ENCODE measurements at regions not wholly inside any gene's neighbourhood (a gene's known extent, or its start where the extent isn't known, plus 50 kb on each side); places are given as distances from the start of the nearest gene placed in this dataset.
"Not testable (repeated sequence)": the region's sequence is repeated elsewhere in the genome, so short reads cannot be mapped to it uniquely, and the experiment has no call there.

DNA sequence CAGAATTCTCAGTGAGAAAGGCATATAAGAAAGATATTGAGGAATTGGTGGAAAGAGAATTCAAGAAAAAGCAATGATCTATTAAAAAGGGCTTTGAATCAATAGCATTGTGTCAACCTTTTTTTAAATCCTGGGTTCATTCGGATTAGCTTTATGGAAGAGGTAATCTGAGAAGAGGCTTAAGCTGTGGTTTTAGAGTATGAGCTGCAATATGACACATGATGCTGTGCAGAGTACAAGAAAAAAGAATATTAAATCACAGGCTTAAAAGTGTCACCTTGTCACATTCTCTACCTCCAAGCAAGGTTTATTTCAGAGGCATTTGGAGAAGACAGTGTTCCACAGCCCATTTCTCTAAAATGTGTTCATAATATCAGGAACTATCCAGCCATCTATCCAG, 128.9 kb downstream of the RTP4 start:
- no peak overlapping the region for H3K27ac ChIP-seq (ENCODE audit: control insufficient read depth, insufficient read depth, low read length)
- no peak for TF ChIP-seq EZH2 (IDR thresholded peaks at IDR 0.05; ENCODE audit: low read length)
- no peaks in the 10 kb centered on the region for H4K20me1 ChIP-seq (ENCODE audit: control insufficient read depth, extremely low read depth, insufficient read depth, low read length)
- H3K4me3 ChIP-seq (ENCODE audit: control insufficient read depth in 2 of 3, extremely low read depth in 1 of 3, insufficient read depth in 2 of 3, low read depth in 1 of 3, low read length in 3 of 3): no peak overlapping the region
- no peaks in the 10 kb centered on the region for H3K4me1 ChIP-seq (ENCODE audit: control insufficient read depth, extremely low read depth, insufficient read depth, low read length)
- H3K9me3 ChIP-seq (ENCODE audit: control insufficient read depth, low read depth, low read length): no peaks in the 10 kb centered on the region
- DNase-seq (ENCODE audit: low read depth, low spot score): no peak
- H3K27me3 ChIP-seq (ENCODE audit: control insufficient read depth, extremely low read depth, insufficient read depth, low read length): peaks cover 7% of the 10 kb centered on the region
- H3K9ac ChIP-seq (ENCODE audit: control insufficient read depth, extremely low read depth, insufficient read depth, low read length): no peak overlapping the region
- H3K79me2 ChIP-seq (ENCODE audit: control insufficient read depth, insufficient read depth, low read length): no peaks in the 10 kb centered on the region
- dilution Hi-C loops (cut with MboI; ENCODE audit: extremely low pct_ligation_motif_present, low sequenced_read_pairs): no loop called here
- H2AFZ ChIP-seq (ENCODE audit: control insufficient read depth, low read length): no peak overlapping the region
- H3K36me3 ChIP-seq (ENCODE audit: control insufficient read depth in 2 of 2, extremely low read depth in 1 of 2, insufficient read depth in 2 of 2, low read length in 2 of 2): no peaks in the 10 kb centered on the region
- H3K9me1 ChIP-seq (ENCODE audit: control insufficient read depth, extremely low read depth, insufficient read depth, low read length): no peaks in the 10 kb centered on the region
- no peak overlapping the region for H3K4me2 ChIP-seq (ENCODE audit: control insufficient read depth, extremely low read depth, insufficient read depth, low read depth, low read length)
- no peak for FAIRE-seq

GRCh38 chr3:187494056-187494455, 125.9 kb downstream of the RTP4 start:
- H3K36me3 ChIP-seq (ENCODE audit: control insufficient read depth in 2 of 2, extremely low read depth in 1 of 2, insufficient read depth in 2 of 2, low read length in 2 of 2); DNase-seq (ENCODE audit: low read depth, low spot score); H2AFZ ChIP-seq (ENCODE audit: control insufficient read depth, low read length); H3K79me2 ChIP-seq (ENCODE audit: control insufficient read depth, insufficient read depth, low read length); H3K27me3 ChIP-seq (ENCODE audit: control insufficient read depth, extremely low read depth, insufficient read depth, low read length); H3K9me1 ChIP-seq (ENCODE audit: control insufficient read depth, extremely low read depth, insufficient read depth, low read length); H3K4me3 ChIP-seq (ENCODE audit: control insufficient read depth in 2 of 3, extremely low read depth in 1 of 3, insufficient read depth in 2 of 3, low read depth in 1 of 3, low read length in 3 of 3); H3K4me2 ChIP-seq (ENCODE audit: control insufficient read depth, extremely low read depth, insufficient read depth, low read depth, low read length); H3K9ac ChIP-seq (ENCODE audit: control insufficient read depth, extremely low read depth, insufficient read depth, low read length); H4K20me1 ChIP-seq (ENCODE audit: control insufficient read depth, extremely low read depth, insufficient read depth, low read length); dilution Hi-C loops (cut with MboI; ENCODE audit: extremely low pct_ligation_motif_present, low sequenced_read_pairs); H3K4me1 ChIP-seq (ENCODE audit: control insufficient read depth, extremely low read depth, insufficient read depth, low read length); H3K27ac ChIP-seq (ENCODE audit: control insufficient read depth, insufficient read depth, low read length); FAIRE-seq; H3K9me3 ChIP-seq (ENCODE audit: control insufficient read depth, low read depth, low read length): not testable (repeated sequence)

GRCh38 chr3:187491371-187491770, 123.2 kb downstream of the RTP4 start:
- no peak overlapping the region for H3K4me3 ChIP-seq (ENCODE audit: control insufficient read depth in 2 of 3, extremely low read depth in 1 of 3, insufficient read depth in 2 of 3, low read depth in 1 of 3, low read length in 3 of 3)
- no peaks in the 10 kb centered on the region for H3K27me3 ChIP-seq (ENCODE audit: control insufficient read depth, extremely low read depth, insufficient read depth, low read length)
- H3K36me3 ChIP-seq (ENCODE audit: control insufficient read depth in 2 of 2, extremely low read depth in 1 of 2, insufficient read depth in 2 of 2, low read length in 2 of 2): no peaks in the 10 kb centered on the region
- H3K9me3 ChIP-seq (ENCODE audit: control insufficient read depth, low read depth, low read length): no peaks in the 10 kb centered on the region
- no peak overlapping the region for H3K9ac ChIP-seq (ENCODE audit: control insufficient read depth, extremely low read depth, insufficient read depth, low read length)
- H3K4me2 ChIP-seq (ENCODE audit: control insufficient read depth, extremely low read depth, insufficient read depth, low read depth, low read length): no peak overlapping the region
- no peaks in the 10 kb centered on the region for H4K20me1 ChIP-seq (ENCODE audit: control insufficient read depth, extremely low read depth, insufficient read depth, low read length)
- no peak for DNase-seq (ENCODE audit: low read depth, low spot score)
- no peaks in the 10 kb centered on the region for H3K4me1 ChIP-seq (ENCODE audit: control insufficient read depth, extremely low read depth, insufficient read depth, low read length)
- dilution Hi-C loops (cut with MboI; ENCODE audit: extremely low pct_ligation_motif_present, low sequenced_read_pairs): no loop called here
- no peaks in the 10 kb centered on the region for H3K79me2 ChIP-seq (ENCODE audit: control insufficient read depth, insufficient read depth, low read length)
- H3K9me1 ChIP-seq (ENCODE audit: control insufficient read depth, extremely low read depth, insufficient read depth, low read length): no peaks in the 10 kb centered on the region
- no peak overlapping the region for H2AFZ ChIP-seq (ENCODE audit: control insufficient read depth, low read length)
- H3K27ac ChIP-seq (ENCODE audit: control insufficient read depth, insufficient read depth, low read length): no peak overlapping the region
- no peak for TF ChIP-seq EZH2 (IDR thresholded peaks at IDR 0.05; ENCODE audit: low read length)
- TF ChIP-seq, protein P1, sequence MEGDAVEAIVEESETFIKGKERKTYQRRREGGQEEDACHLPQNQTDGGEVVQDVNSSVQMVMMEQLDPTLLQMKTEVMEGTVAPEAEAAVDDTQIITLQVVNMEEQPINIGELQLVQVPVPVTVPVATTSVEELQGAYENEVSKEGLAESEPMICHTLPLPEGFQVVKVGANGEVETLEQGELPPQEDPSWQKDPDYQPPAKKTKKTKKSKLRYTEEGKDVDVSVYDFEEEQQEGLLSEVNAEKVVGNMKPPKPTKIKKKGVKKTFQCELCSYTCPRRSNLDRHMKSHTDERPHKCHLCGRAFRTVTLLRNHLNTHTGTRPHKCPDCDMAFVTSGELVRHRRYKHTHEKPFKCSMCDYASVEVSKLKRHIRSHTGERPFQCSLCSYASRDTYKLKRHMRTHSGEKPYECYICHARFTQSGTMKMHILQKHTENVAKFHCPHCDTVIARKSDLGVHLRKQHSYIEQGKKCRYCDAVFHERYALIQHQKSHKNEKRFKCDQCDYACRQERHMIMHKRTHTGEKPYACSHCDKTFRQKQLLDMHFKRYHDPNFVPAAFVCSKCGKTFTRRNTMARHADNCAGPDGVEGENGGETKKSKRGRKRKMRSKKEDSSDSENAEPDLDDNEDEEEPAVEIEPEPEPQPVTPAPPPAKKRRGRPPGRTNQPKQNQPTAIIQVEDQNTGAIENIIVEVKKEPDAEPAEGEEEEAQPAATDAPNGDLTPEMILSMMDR (optimal IDR thresholded peaks at IDR 0.05 in 1 of 3, IDR thresholded peaks at IDR 0.05 in 1 of 3, conservative IDR thresholded peaks at IDR 0.05 in 1 of 3; ENCODE audit: extremely low read depth in 1 of 3, insufficient read depth in 2 of 3, low read length in 3 of 3): no peak
- FAIRE-seq: no peak

Data from keratinocyte (primary cell).